ENCODE measurements at regions not wholly inside any gene's neighbourhood (a gene's known extent, or its start where the extent isn't known, plus 50 kb on each side); places are given as distances from the start of the nearest gene placed in this dataset.
A peak's percentile ranks its signal among the peaks of the same experiment; 100 is the strongest.

- no peak overlapping the region for H3K27ac ChIP-seq
Measured at GRCh38 chr10:91576096-91576545, 56.8 kb downstream of the PPP1R3C start.

GRCh38 chr10:91575044-91575610 is 57.7 kb downstream of the PPP1R3C start:
- Histone ChIP-seq H3K4me3 (no peak overlapping the region), H3K27ac (peak overlapping the region in 2 of 21 experiments; percentile 2 to 54)

More at GRCh38 chr10:91576096-91576545, 56.8 kb downstream of the PPP1R3C start:
- H3K4me3 ChIP-seq: no peak overlapping the region

- Histone ChIP-seq H3K27ac (peak overlapping the region in 3 of 21 experiments; percentile 3 to 54 (median 21)), H3K4me3 (no peak overlapping the region)
Measured at GRCh38 chr10:91574236-91574635, 58.6 kb downstream of the PPP1R3C start.

GRCh38 chr10:91573320-91573719 is 59.6 kb downstream of the PPP1R3C start:
- no peak overlapping the region for H3K27ac ChIP-seq
- H3K4me3 ChIP-seq: no peak overlapping the region

- Histone ChIP-seq H3K4me3 (no peak overlapping the region), H3K27ac (no peak overlapping the region)
Measured at GRCh38 chr10:91571671-91572070, 61.2 kb downstream of the PPP1R3C start.

GRCh38 chr10:91570220-91570619 is 62.7 kb downstream of the PPP1R3C start:
- Histone ChIP-seq H3K4me3 (no peak overlapping the region), H3K27ac (no peak overlapping the region)

GRCh38 chr10:91569522-91569921 is 63.3 kb downstream of the PPP1R3C start:
- Histone ChIP-seq H3K4me3 (no peak overlapping the region), H3K27ac (no peak overlapping the region)

- H3K4me3 ChIP-seq: no peak overlapping the region
- no peak overlapping the region for H3K27ac ChIP-seq
Measured at GRCh38 chr10:91567815-91568214, 65.1 kb downstream of the PPP1R3C start.

GRCh38 chr10:91566115-91566514 is 66.8 kb downstream of the PPP1R3C start:
- H3K4me3 ChIP-seq: no peak overlapping the region
- H3K27ac ChIP-seq: no peak overlapping the region

GRCh38 chr10:91565226-91565625 is 67.6 kb downstream of the PPP1R3C start:
- H3K27ac ChIP-seq: no peak overlapping the region
- no peak overlapping the region for H3K4me3 ChIP-seq

- no peak overlapping the region for H3K4me3 ChIP-seq
- no peak overlapping the region for H3K27ac ChIP-seq
Measured at GRCh38 chr10:91564508-91564907, 68.4 kb downstream of the PPP1R3C start.
